ENCODE measurements at regions not wholly inside any gene's neighbourhood (a gene's known extent, or its start where the extent isn't known, plus 50 kb on each side); places are given as distances from the start of the nearest gene placed in this dataset.
"Not testable (repeated sequence)": the region's sequence is repeated elsewhere in the genome, so short reads cannot be mapped to it uniquely, and the experiment has no call there.

GRCh38 chr1:90862782-90863181 lies 145.7 kb upstream of the BARHL2 start (continued):
- TF ChIP-seq, protein P1, sequence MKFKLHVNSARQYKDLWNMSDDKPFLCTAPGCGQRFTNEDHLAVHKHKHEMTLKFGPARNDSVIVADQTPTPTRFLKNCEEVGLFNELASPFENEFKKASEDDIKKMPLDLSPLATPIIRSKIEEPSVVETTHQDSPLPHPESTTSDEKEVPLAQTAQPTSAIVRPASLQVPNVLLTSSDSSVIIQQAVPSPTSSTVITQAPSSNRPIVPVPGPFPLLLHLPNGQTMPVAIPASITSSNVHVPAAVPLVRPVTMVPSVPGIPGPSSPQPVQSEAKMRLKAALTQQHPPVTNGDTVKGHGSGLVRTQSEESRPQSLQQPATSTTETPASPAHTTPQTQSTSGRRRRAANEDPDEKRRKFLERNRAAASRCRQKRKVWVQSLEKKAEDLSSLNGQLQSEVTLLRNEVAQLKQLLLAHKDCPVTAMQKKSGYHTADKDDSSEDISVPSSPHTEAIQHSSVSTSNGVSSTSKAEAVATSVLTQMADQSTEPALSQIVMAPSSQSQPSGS (CRISPR knock-in tag; IDR thresholded peaks at IDR 0.05; ENCODE audit: borderline replicate concordance, low read depth), result no peak
- TF ChIP-seq ZNF317 (CRISPR knock-in tag; IDR thresholded peaks at IDR 0.05; ENCODE audit: borderline replicate concordance, low read depth) (no peak), ZNF423 (CRISPR knock-in tag; IDR thresholded peaks at IDR 0.05) (no peak), PRRX2 (CRISPR knock-in tag; IDR thresholded peaks at IDR 0.05) (no peak)

GRCh38 chr1:90861421-90861820 lies 144.3 kb upstream of the BARHL2 start:
- CTCF ChIA-PET, result interaction anchor here (0.9 kb wide), 1 partner anchor 138 kb away, joined by 3 read pairs; no protein-coding TSS in a partner anchor
- H3K9me3 Mint-ChIP-seq, result peaks cover 27% of the 10 kb centered on the region

DNA sequence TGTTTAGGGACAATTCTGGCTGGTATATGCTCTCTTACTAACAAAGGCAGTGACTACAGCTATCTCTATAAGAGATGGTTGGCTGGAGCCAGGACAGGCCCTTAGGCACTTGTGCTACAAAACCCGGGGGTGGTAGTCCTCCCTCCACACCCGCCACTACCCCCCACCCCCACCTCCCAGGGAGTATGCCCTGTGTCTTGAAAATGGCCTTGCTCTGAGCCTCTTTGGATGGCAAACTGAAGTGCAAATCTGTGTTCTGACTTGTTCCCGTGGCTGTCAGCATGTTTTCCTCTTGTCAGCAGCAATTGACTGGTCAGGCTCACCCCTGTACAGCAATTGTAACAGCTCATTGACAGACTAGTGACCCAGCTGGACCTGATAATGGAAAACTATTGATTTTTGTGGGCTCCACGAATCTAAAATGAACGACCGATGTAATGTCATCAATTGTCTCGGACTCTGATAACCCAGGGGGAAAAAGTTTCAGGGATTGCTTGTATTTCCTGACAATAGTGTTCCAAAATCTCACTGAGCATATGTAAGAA lies 139.4 kb upstream of the BARHL2 start:
- ATAC-seq, result no peak
- ChIA-PET POLR2A (no interaction called here), CTCF (no interaction called here)
- DNase-seq (ENCODE audit: low spot score), result no peak
- H3K27me3 Mint-ChIP-seq (ENCODE audit: low read depth), result peaks cover 23% of the 10 kb centered on the region
- peaks cover 11% of the 10 kb centered on the region for H3K4me1 Mint-ChIP-seq
- H3K9me3 Mint-ChIP-seq, result peaks cover 15% of the 10 kb centered on the region
- no peaks in the 10 kb centered on the region for H3K36me3 Mint-ChIP-seq
- no peak overlapping the region for H3K27ac Mint-ChIP-seq
- H3K4me3 Mint-ChIP-seq, result no peak overlapping the region
- TF ChIP-seq ZNF532 (CRISPR knock-in tag; IDR thresholded peaks at IDR 0.05; ENCODE audit: borderline replicate concordance) (no peak), ESRRA (CRISPR knock-in tag; IDR thresholded peaks at IDR 0.05; ENCODE audit: borderline replicate concordance) (no peak), NR2C2 (CRISPR knock-in tag; IDR thresholded peaks at IDR 0.05) (no peak), FOXP4 (CRISPR knock-in tag; IDR thresholded peaks at IDR 0.05) (no peak), ZNF671 (CRISPR knock-in tag; IDR thresholded peaks at IDR 0.05) (no peak), NR3C1 (CRISPR knock-in tag; conservative IDR thresholded peaks at IDR 0.05; ENCODE audit: low read depth) (no peak), FOXP1 (CRISPR knock-in tag; IDR thresholded peaks at IDR 0.05; ENCODE audit: borderline replicate concordance) (no peak), ATF1 (CRISPR knock-in tag; IDR thresholded peaks at IDR 0.05) (no peak)
- TF ChIP-seq, protein P1 (CRISPR knock-in tag; IDR thresholded peaks at IDR 0.05; ENCODE audit: borderline replicate concordance, low read depth), result no peak
- TF ChIP-seq, protein P2, sequence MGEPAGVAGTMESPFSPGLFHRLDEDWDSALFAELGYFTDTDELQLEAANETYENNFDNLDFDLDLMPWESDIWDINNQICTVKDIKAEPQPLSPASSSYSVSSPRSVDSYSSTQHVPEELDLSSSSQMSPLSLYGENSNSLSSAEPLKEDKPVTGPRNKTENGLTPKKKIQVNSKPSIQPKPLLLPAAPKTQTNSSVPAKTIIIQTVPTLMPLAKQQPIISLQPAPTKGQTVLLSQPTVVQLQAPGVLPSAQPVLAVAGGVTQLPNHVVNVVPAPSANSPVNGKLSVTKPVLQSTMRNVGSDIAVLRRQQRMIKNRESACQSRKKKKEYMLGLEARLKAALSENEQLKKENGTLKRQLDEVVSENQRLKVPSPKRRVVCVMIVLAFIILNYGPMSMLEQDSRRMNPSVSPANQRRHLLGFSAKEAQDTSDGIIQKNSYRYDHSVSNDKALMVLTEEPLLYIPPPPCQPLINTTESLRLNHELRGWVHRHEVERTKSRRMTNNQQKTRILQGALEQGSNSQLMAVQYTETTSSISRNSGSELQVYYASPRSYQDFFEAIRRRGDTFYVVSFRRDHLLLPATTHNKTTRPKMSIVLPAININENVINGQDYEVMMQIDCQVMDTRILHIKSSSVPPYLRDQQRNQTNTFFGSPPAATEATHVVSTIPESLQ (CRISPR knock-in tag; IDR thresholded peaks at IDR 0.05), result no peak
- TF ChIP-seq, protein P3, sequence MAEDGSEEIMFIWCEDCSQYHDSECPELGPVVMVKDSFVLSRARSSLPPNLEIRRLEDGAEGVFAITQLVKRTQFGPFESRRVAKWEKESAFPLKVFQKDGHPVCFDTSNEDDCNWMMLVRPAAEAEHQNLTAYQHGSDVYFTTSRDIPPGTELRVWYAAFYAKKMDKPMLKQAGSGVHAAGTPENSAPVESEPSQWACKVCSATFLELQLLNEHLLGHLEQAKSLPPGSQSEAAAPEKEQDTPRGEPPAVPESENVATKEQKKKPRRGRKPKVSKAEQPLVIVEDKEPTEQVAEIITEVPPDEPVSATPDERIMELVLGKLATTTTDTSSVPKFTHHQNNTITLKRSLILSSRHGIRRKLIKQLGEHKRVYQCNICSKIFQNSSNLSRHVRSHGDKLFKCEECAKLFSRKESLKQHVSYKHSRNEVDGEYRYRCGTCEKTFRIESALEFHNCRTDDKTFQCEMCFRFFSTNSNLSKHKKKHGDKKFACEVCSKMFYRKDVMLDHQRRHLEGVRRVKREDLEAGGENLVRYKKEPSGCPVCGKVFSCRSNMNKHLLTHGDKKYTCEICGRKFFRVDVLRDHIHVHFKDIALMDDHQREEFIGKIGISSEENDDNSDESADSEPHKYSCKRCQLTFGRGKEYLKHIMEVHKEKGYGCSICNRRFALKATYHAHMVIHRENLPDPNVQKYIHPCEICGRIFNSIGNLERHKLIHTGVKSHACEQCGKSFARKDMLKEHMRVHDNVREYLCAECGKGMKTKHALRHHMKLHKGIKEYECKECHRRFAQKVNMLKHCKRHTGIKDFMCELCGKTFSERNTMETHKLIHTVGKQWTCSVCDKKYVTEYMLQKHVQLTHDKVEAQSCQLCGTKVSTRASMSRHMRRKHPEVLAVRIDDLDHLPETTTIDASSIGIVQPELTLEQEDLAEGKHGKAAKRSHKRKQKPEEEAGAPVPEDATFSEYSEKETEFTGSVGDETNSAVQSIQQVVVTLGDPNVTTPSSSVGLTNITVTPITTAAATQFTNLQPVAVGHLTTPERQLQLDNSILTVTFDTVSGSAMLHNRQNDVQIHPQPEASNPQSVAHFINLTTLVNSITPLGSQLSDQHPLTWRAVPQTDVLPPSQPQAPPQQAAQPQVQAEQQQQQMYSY (CRISPR knock-in tag; IDR thresholded peaks at IDR 0.05), result no peak
- TF ChIP-seq, protein P4, sequence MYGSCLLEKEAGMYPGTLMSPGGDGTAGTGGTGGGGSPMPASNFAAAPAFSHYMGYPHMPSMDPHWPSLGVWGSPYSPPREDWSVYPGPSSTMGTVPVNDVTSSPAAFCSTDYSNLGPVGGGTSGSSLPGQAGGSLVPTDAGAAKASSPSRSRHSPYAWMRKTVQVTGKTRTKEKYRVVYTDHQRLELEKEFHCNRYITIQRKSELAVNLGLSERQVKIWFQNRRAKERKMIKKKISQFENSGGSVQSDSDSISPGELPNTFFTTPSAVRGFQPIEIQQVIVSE (CRISPR knock-in tag; IDR thresholded peaks at IDR 0.05; ENCODE audit: borderline replicate concordance), result no peak

More at GRCh38 chr1:90861421-90861820, 144.3 kb upstream of the BARHL2 start:
- H3K36me3 Mint-ChIP-seq; H3K4me3 Mint-ChIP-seq; ATAC-seq; H3K4me1 Mint-ChIP-seq; H3K27ac Mint-ChIP-seq; POLR2A ChIA-PET; DNase-seq (ENCODE audit: low spot score); H3K27me3 Mint-ChIP-seq (ENCODE audit: low read depth): not testable (repeated sequence)
